Right kidney (tissue), 1 donor: ENCODE measurements at regions not wholly inside any gene's neighbourhood (a gene's known extent, or its start where the extent isn't known, plus 50 kb on each side); places are given as distances from the start of the nearest gene placed in this dataset.
"Not testable (repeated sequence)": the region's sequence is repeated elsewhere in the genome, so short reads cannot be mapped to it uniquely, and the experiment has no call there.

Experiments used
- DNase-seq: peaks from one replicate; pipeline ENCODE4 v3.0.0-alpha.2; 2016

DNA sequence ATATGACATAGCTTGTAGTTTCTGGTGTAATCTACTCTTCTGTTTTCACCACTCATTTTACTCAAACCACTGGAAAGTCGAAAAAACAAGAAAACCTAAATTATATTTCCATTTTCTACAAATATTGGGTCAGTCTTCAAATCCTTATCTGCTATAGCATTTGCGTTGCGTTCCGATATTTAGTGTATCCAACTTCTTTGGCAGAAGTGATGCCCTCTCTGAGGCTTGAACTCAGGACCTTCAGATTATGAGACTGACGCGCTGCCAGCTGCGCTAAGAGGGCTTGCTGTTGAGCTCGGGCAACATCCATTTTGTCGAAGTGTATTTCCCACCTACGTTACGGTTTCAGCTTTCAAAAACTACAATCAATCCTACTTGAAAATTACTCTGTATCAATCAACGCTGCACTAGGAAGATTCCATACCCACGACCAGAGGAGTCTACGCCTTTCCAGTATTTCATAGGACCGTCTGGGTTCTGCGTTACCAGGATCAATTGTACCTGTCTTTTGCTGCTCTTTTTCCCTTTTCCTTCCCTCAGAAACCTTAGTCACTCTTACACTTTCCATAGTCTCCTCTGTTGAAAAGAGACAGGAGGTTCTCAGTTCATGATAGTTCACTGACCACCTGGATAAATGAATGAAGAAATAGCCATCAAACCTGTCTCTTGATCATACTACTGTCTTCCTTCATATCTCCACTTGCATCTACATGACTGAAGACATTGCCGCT, 140.5 kb upstream of the ZNF322 start:
- DNase-seq: not testable (repeated sequence)

DNA sequence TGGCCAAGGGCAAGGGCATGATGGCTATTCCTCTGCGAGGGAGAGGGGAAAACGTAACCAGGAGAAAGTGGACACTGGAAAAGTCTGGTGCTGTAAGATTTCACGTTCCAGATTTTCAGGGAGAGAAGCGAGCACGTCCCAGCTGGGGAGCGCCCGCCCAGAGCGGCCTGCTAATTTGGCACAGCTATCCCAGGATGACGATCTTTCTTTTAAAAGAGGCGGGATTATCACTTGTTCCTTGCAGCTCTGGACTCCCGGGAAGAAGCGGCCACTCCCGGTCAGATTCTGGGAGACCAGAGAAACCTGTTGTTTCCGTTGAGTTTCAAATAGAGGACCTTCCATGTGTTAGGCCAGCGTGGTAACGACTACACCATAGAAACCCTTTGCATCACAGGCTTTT, 144.2 kb upstream of the ZNF322 start:
- DNase-seq: not testable (repeated sequence)

DNA sequence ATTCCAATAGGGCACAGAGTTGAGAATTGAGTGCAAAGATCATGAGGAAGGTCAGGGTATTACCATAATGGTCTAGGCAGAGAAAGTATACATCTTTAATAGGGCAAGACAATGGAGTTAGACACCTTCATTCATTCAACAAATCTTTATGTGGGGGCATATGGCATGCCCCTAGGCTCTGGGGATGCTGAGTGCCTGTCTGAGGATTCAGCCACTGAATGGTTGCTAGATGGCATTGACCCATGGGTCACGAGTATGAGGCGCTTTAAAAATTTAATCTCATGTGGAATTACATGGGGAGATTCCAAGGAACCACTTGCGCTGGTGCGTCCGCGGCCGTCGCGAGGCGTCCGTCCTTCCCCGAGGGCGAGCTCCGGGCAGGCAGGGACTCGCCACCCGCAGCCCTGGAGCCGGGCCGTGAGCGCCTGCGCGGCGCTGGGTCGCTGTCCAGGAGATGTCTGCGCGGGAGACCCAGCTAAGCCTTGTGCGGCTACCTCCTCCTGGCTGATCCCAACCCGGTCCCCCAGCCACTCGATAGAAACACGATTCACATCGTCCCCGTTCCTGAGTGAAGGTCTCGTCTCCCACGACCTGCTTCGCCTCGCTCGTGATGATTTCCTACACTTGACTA, 152.1 kb upstream of the ZNF322 start:
- not testable (repeated sequence) for DNase-seq

GRCh38 chr6:26818640-26819225, 159.2 kb upstream of the ZNF322 start:
- DNase-seq: not testable (repeated sequence)

DNA sequence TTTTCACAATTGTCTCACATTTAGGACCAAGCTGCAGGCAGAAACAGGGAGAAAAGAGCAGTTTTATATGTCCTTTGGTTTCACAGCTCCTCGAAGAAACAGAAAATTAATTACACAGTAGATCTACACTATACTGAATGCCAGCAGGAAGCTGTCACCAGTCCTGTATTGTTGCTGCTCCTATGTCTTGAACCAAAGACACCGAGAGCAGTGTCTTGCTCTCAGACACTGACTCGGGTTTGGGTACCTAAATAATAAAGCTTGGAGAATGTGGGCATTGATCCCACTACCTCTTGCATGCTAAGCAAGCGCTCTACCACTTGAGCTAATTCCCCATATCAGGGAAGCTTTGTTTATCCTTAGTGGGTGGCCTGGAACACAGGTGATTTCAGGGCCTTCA, 168.4 kb upstream of the ZNF322 start:
- not testable (repeated sequence) for DNase-seq

- not testable (repeated sequence) for DNase-seq
Observed at GRCh38 chr6:26829480-26829879, 169.9 kb upstream of the ZNF322 start.

DNA sequence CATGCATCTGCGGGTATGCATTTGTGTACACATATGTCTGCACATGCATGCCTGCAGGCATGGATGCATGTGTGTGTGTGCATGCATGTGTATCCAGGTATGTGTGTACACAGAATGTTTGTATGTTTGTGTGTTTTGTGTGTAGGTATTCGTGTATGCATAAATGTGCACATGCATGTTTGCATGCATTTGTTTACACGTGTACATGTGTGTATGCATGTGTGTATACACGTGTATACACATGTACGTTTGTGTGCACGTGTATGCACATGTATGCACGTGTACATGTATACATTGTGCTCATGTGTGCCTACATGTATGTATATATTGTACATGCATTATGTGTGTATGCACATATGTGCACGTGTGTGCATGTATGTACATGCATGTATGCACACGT, 171.4 kb upstream of the ZNF322 start:
- not testable (repeated sequence) for DNase-seq

DNA sequence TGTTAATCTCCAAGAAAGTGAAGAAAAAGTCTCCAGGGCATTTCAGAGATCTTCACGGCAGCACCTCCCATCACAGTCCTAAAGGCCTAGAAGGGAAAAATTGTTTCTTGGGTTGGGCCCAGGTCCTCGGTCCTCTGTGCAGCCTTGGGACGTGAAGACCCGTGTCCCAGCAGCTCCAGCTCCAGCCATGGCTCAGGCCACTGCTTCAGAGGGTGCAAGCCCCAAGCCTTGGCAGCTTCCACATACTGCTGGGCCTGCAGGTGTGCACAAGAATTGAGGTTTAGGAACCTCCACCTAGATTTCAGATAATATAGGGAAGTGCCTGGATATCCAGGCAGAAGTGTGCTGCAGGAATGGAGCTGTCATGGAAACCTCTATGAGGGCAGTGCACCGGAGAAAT, 176.2 kb upstream of the ZNF322 start:
- DNase-seq: not testable (repeated sequence)

DNA sequence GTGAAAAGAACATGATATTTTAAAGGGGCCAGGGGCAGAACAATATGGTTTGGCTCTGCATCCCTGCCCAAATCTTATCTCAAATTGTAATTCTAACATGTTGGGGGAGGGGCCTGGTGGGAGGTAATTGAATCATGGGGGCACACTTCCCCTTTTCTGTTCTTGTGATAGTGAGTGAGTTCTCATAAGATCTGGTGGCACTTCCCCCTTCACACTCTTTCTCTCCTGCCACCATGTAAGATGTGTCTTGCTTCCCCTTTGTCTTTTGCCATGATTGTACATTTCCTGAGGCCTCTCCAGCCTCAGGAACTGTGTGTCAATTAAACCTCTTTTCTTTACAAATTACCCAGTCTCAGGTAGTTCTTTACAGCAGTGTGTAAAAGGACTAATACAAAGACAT, 177.1 kb upstream of the ZNF322 start:
- not testable (repeated sequence) for DNase-seq

- not testable (repeated sequence) for DNase-seq
Observed at GRCh38 chr6:26844823-26845222, 185.3 kb upstream of the ZNF322 start.

DNA sequence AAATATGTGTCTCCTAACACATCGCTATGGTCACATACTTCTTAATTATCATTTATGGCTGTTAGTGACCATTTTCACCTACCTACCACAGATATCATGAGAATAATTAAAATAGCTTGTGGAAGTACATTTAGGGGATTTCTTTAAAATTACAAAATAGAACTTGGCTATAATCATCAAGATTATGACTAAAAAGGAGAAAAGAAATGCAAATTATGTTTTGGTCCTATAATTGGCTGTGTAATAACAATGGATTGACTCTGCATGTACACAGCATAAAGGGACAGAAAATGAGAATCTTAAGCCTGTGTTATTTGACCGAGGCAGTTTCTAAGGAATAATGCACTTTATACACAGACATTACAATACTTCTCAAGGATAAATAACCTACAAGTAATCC, 197.7 kb upstream of the ZNF322 start:
- not testable (repeated sequence) for DNase-seq

DNA sequence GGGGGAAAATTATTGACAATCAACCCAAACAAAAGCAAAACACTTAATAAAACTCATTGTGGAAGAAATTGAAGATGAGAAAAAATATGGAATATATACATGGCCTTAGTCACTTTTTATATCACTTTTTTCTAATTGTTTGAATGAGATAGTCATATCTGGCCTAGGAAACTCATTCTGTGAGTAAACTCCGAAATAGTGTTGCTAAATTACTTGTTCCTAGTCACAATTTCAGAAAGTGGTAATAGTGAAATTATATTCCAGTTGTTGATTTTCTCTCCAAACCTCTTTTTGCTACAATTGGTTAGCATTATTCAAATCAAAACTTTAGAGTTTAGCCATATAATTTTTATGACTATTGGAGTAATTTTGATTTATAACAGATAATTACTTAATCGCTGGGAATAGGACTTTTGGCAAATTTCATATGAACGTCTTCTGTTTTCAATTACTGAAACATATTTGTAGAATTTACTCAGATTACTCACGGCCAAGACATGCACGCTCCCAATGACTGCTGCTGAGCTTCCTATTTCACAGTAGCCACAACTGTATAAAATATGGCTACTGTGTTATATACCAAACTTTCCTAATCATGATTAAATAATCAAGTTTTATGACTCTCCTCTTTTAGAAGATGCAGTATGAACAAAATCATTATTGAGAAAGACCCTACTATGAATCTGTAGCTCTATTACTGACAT, 199.7 kb upstream of the ZNF322 start:
- DNase-seq: not testable (repeated sequence)

DNA sequence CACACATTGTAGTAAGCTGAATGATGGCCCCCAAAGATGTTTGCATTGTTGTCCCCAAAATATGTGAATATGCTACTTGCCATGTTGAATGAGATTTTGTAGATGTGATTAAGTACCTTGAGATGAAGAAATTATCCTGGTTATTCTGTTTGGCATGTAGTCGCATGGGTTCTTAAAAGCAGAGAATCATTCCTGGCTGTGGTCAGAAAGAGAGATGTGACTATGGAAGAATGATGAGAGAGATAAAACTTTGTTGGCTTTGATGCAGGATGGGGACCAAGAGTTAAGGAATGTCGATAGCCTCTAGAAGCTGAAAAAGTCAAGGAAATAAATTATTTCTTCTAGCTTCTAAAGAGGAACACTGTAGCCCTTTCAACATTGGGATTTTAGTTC, 200.2 kb upstream of the ZNF322 start:
- DNase-seq: not testable (repeated sequence)

GRCh38 chr6:26861913-26862312, 202.4 kb upstream of the ZNF322 start:
- not testable (repeated sequence) for DNase-seq

- not testable (repeated sequence) for DNase-seq
Observed at GRCh38 chr6:26863641-26864040, 204.1 kb upstream of the ZNF322 start.

GRCh38 chr6:26898785-26899184, 239.2 kb upstream of the ZNF322 start:
- not testable (repeated sequence) for DNase-seq

GRCh38 chr6:26924206-26924605, 264.7 kb upstream of the ZNF322 start:
- DNase-seq: not testable (repeated sequence)

GRCh38 chr6:26928190-26928589, 268.6 kb upstream of the ZNF322 start:
- not testable (repeated sequence) for DNase-seq

GRCh38 chr6:26937258-26937657, 277.7 kb upstream of the ZNF322 start:
- DNase-seq: not testable (repeated sequence)

DNA sequence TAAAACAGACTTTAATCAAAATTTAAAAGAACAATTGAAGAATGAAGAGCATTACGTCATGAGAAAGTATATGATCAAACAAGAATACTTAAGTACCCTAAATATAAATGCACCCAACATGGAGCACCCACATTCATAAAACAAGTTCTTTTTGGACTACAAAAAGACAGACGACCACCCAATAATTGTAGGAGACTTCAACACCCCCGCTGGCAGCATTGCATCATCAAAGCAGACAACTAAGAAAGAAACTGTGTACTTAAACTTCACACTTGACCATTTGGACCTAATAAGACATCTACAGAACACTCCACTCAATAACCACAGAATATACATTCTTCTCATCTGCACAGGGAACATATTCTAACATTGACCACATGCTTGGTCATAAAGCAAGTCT, 291.7 kb upstream of the ZNF322 start:
- DNase-seq: not testable (repeated sequence)

DNA sequence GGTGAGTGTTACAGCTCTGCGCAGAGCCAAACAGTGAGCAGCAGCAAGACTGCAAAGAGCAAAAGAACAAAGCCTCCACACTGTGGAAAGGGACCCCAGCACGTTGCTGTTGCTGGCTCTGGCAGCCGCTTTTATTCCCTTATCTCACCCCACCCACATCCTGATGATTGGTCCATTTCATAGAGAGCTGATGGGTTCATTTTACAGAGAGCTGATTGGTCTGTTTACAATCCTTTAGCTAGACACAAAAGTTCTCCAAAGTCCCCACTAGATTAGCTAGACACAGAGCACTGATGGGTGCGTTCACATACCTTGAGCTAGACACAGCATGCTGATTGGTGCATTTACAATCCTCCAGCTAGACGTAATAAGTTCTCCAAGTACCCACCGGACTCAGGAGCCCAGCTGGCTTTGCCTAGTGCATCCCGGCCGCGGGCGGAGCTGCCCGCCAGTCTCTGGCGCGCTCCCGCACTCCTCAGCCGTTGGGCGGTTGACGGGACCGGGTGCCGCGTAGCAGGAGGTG, 291.4 kb upstream of the PRSS16 start:
- peak; percentile 58 for DNase-seq

DNA sequence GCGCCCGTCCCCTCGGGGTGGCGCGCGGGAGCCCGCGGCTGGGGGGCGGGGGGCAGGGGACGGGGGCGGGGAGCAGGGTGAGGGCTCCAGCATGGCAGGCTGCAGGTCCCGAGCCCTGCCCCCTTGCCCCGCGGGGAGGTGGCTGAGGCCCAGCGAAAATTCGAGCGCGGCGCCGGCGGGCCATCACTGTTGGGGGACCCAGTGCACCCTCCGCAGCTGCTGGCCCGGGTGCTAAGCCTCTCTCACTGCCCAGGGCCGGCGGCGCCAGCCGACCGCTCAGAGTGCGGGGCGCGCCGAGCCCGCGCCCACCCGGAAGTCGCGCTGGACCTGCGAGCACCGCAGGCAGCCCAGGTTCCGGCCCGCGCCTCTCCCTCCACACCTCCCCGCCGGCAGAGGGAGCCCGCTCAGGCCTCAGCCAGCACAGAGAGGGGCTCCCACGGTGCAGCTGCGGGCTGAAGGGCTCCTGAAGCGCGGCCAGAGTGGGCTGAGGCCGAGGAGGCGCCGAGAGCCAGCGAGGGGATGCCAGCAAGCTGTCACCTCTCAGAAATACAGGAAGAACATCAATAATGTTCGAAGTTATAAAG, 290.8 kb upstream of the PRSS16 start:
- peak; percentile 39 for DNase-seq
